ENCODE measurements at regions not wholly inside any gene's neighbourhood (a gene's known extent, or its start where the extent isn't known, plus 50 kb on each side); places are given as distances from the start of the nearest gene placed in this dataset.
"Not testable (repeated sequence)": the region's sequence is repeated elsewhere in the genome, so short reads cannot be mapped to it uniquely, and the experiment has no call there.

- not testable (repeated sequence) for DNase-seq (ENCODE audit: low read depth in 4 of 4, low spot score in 3 of 4)
Measured at GRCh38 chr11:3445535-3445934, 66.6 kb upstream of the ZNF195 start.

- DNase-seq (ENCODE audit: low read depth in 4 of 4, low spot score in 3 of 4): not testable (repeated sequence)
Measured at GRCh38 chr11:3444420-3444744, 65.4 kb upstream of the ZNF195 start.

- not testable (repeated sequence) for DNase-seq (ENCODE audit: low read depth in 4 of 4, low spot score in 3 of 4)
Measured at GRCh38 chr11:3443700-3444419, 64.9 kb upstream of the ZNF195 start.

- DNase-seq (ENCODE audit: low read depth in 4 of 4, low spot score in 3 of 4): not testable (repeated sequence)
Measured at GRCh38 chr11:3437441-3437840, 58.5 kb upstream of the ZNF195 start.

- no peak for DNase-seq (ENCODE audit: low read depth in 4 of 4, low spot score in 3 of 4)
Measured at GRCh38 chr11:3434976-3435375, 56.0 kb upstream of the ZNF195 start.

- DNase-seq (ENCODE audit: low read depth in 4 of 4, low spot score in 3 of 4): not testable (repeated sequence)
Measured at GRCh38 chr11:3429191-3429590, 50.2 kb upstream of the ZNF195 start.

Data from left renal pelvis (tissue), 4 donors.